HuH-7 (cell line): ENCODE measurements at regions not wholly inside any gene's neighbourhood (a gene's known extent, or its start where the extent isn't known, plus 50 kb on each side); places are given as distances from the start of the nearest gene placed in this dataset.

Source experiments
- DNase-seq: peaks from one replicate; pipeline ENCODE4 v3.0.0; 2011; ENCODE audit warnings: low spot score

DNA sequence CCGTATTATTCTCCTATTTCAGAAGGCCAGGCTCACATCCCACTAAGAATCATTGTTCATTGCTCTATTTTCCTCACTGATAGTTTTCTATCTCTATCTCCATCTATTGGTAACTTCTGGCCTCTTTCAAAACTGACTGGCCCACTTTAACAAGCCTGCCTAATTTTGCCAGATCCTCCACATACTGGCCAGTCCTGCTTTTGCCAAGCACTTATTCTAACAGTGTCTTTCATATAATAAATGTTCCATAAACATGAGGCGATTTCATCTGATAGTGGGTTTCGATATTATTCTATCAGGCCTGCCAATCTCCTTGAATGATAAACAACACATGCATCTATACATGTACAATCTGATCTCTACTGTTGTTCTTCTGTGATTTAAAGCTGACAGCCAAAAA lies 125.9 kb upstream of the KCNH7 start:
- DNase-seq = no peak

DNA sequence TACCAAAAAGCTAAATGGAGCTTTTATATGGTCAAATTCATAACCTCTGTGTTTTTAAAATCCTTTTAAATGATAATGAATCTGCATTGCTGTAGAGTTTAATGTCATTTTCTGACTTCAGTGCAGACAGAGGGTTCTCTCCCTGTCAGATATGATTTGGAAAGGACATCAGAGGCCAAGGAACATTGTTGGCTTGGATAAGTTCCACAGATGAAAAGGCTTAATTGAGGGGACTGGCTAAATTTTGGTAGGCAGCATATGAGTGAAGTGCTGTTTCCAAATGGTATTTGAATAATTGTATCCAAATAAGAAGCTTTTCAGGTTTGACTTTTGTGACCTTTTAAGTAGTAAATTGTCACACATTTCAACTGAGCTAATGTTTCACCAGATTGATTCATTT lies 124.6 kb upstream of the KCNH7 start:
- no peak for DNase-seq

DNA sequence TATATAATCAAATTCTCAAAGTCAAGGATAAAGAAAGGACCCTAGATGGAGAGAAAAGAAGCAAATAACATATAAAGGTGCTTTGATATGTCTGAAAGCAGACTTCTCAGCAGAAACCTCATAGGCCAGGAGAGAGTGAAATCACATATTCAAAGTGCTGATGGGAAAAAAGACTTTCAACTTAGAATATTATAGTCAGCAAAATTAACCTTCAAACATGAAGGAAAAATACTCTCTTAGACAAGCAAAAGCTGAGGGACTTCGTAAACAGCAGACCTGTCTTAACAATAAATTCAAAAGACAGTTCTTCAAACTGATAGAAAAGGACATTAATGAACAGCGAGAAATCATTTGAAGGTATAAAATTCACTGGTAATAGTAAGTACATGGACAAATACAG lies 107.2 kb upstream of the KCNH7 start:
- DNase-seq = no peak

DNA sequence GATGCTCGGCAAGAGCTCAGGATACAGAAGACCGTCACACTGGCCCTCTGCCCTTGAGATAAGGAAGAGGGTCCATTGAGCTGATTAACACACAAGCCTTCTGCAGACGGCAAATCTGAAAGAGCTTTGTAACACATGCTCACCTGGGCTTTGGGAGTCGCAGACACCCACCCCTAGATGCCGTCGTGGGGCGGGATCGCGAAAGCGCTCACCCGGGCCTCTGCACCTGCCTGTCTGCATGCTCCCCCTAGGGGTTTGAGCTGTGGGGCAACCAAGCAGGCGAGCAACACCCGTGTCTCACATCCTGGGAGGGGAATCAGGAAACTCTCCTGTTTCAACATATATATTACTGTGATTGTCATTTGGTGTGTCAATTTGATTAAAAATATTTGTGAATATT lies 99.8 kb upstream of the KCNH7 start:
- no peak for DNase-seq

DNA sequence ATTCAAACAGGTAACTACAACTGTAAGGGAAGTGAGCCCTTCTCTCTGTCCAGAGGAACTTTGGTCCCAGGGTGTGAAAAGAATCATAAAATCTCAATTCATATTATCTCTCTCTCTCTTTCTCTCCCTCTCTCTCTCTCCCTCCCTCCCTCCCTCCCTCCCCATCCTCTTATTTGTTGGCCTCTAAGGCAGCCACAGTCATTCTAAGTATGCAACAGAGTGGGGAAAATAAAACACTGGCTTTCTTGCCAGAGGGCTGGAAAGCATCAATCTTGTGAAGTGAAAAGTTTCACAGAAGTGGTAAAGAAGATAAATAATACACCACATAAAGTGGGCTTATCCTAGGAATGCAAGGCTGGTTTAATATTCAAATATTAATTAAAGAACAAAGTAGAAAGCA lies 95.6 kb upstream of the KCNH7 start:
- DNase-seq = no peak

DNA sequence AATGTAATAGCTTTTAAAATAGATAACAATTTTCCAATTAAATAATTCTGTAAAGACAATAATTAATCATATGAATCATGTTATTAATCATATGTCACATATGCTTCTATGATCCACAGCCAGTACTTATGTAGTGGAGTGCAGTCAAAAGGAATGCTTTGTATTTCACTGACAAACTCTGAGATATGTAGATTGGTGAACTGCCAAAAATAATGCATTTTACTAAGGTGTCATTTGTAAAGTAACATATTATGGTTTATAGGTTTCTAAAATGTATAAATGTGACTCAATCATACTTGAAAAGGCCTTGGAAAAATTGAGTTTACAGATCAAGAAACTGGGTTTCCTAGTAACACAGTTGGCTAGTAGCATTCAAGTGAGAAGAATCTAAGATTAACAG lies 93.8 kb upstream of the KCNH7 start:
- no peak for DNase-seq

DNA sequence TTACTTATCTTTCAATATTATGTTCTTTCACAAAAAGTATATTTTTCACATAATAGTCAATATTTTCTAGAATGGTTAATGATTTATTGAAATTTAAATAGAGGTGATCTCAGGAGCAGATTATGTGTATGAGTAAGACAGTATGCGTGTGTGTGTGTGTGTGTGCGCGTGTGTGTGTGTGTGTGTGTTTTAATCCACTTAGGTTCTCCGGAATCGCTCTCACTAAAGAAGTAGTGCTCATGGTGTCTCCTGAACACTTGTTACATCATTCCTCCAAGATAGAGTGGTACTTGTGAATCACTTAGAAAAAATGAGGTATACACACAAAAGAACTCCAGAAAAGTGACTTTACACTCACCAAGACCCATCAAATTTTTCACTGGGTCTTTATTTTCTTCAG lies 91.0 kb upstream of the KCNH7 start:
- DNase-seq = no peak

DNA sequence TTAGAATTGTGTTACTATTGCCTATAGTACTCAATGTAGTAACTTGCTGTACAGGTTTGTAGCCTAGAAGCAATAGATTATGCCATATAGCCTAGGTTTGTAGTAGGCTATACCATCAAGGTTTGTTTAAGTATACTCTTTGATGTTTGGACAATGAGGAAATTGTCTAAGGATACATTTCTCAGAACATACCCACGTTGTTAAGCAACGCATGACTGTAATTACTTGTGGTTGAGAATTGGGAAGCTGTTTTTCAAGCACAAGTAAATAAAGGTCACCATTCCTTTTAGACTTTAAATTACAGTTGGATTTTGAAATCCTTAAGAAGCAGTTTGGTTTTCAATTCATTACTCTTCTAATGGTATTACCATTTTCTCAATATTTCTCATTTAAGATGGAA lies 89.8 kb upstream of the KCNH7 start:
- no peak for DNase-seq

DNA sequence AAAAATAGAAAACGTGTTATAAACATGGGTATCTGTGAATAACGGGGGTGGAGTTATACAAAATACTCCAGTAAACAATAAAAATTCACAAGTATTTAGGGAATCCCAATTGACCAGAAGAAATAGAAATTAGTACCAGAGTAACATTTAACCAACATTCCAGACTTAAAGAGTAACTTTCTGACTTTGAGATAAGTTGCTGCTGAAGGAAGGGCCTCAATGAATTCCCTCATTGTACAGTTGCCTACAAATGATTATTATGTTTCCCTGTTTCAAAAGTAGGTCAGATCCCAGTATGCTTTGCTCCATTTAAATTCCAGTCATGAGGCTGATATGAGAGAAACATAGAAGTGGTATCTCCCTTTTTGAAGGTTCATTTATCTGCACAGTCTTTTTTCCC lies 88.3 kb upstream of the KCNH7 start:
- DNase-seq = no peak

DNA sequence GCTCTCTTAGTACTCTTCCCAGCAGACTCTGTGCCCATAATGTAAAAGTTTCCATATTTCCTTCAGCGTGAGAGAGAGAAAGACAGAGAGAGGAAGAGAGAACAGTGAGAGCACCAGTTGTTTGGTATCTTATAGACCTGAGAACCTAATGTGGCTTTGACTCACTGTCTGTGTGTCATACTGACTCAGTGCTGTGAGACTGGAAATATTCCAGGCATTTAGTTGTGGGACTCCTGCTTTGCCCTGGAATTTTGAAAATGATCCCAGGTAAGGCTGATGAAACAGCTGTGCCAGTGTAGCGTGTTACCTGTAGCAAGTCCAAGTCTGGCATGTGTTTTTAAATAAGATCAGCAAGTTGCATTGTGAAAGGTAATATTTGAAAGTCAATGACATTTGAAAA lies 87.9 kb upstream of the KCNH7 start:
- DNase-seq = no peak

DNA sequence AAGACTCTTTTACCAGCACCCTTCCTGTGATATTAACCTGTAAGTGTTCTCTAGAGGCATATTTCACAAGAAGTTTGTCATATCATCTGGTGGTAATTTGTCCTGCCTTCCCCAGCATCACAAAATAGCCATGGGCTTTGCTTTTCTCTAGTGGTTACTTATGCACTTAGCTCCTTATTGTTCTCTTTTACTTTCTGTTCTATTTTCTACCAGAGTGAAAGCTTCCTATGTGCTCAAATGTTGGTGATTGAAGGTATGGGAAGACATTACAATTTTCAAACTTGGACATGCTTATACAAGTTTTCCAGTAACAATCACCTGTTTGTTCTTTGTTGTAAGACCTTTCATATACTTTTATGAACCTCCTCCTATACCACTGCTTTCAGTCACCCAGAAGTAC lies 87.0 kb upstream of the KCNH7 start:
- DNase-seq = no peak

DNA sequence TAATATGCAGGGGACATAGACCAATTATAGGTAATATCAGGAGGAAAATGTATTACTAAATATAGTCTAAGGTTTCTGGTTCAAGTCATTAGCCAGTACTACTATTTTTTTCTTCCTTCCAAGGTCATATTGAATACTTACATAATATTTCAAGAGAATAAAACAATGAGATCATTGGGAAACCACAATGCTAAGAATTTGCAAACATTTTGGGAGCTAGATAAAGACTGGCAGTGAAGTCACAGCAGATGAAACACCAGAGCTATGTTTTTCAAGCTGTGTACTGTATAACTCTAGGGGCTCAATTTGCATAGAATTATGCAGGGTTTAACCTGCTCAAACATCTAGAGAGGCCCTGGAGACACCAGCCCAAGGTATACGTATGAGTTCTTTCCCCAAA lies 80.5 kb upstream of the KCNH7 start:
- DNase-seq = no peak

DNA sequence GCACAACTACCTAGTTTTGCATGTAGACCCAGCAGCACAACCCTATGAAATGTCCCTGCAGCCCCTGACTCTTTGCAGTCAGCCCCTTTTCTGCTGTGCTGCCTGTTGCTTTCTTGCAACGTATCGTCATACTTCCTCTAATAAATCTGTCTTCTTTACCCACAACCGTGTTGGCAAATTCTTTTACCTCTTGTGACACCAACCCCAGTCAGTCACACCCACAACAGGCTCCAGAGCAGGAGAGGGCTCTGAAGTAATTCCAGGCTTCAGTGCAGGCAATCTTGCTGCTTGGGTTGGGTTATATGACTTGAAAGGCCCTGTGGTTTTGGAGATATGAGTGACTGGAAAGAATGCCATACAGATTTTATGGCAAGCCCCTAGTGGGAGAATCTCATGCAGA lies 79.1 kb upstream of the KCNH7 start:
- no peak for DNase-seq

DNA sequence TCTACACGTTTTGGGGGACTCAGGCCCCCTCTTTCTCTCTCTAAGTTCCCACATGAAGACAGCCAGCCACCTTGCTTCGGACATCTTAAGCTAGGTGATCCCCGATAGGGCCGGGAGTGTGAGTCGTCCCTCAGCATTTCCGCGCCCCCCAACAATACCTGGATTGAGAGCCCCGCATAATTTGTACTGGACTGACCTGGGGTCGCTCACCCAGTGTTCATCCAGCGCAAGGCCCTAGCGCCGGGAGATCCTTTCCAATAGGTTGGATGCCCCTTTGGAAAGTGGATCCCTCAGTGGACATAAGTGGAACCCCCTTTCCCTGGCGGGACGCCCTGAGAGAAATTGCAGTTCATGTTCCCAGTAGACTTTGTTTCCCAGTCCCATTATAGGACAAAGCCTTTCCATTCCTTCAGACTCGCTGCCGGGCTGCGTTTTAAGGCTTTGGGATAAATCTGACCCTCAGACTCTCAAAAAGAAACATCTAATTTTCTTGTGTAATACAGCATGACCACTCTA lies 77.8 kb upstream of the KCNH7 start:
- DNase-seq = no peak

DNA sequence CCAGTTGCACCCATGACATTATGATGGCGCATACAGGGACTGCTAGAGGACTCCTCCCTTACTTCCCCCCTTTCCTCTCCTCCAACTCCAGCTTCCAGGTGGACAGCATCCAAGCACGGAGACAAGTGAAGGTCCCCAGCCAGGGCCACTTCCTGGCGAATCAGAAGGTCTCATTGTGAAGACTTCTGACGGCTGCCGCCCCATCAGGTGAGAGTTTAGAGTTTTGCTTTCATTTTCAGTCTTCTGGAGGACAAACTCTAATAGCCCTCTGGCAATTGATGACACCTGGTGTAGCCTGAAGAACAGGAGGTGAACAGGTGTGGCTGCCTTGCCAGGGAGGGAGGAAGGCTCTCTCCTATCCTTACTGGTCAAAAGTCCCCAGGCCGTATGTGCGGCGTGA lies 77.3 kb upstream of the KCNH7 start:
- DNase-seq = no peak

DNA sequence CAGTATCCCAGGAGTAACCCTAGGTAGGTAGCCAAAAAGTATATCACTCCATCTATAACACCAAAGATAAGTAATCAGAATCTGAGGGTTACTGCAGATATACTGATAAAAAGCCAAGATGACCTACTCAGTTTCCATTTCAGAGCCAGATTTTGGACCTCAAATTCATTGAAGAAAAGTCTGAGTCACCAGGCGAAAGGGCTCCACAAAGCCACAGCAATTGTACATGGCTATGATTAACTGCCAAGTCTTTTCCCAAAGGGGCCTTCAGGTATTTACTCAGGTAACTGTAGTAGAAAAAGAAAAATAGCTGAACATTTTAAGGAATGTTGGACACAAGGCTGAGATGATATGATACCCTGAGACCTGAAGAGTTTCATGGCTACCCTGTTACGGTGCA lies 75.6 kb upstream of the KCNH7 start:
- no peak for DNase-seq

DNA sequence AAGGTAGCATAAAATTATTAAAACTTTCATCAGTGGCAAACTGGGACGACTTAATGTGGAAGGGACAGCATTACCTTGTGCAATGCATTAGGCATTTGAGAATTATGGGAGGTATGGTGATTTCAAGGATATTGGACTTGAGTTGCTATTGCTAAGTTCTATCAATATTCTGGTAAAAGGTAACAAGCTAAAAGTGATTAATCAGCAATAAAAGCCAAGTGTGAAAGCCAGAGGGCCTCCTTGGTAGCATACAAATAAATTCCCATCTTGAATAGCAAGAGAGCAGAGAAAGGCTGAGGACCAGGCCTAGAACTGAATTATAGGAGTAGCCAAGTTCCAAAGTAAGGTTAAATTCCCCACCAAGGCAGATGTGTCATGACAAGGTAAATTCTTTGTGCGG lies 74.2 kb upstream of the KCNH7 start:
- no peak for DNase-seq

DNA sequence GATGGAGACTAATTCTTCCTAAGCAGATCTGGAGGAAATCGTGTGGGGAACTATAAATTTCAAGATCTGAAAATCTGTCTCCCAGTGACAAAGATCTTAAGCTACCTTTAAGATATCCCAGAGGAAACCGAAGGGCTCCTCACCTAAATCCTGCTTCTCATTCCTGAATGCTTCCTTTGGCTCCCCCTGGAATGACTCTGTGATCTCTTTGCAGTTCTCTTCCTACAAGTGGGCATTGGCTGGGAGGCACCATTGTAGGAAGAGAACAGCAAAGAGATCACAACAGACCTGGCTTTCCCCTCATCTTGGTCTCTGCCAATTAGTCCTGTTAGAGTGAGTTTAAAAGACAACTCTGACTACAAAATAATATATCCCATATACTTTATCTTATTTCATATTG lies 70.0 kb upstream of the KCNH7 start:
- no peak for DNase-seq

DNA sequence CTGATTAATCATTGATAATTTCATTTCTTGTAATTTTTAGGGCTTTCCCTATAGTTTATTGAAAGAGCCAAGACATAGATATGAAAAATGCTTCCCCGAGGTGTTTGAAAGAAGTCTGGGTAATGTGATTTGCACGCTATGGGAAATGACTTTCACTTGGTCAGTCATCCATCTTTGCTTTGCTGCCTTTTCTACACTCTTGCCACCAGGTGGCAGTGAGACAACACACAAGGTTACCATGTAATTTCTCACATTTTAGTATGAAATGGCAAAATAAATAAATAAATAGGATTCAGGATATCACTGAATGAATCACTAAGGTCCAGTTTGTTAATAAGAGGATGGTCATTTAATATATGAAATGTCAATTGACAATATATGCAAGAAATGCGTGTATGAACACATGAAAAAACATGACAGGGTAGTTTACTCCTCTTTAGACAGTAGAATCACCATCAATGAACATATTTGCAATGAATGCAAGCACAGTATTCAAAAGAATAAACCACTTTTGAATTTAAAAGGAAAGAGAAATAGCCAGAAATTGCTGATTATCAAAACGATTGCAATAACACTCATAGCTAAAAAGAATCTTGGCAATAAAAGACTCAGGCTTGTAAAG lies 52.2 kb upstream of the KCNH7 start:
- peak; percentile 10 for DNase-seq

DNA sequence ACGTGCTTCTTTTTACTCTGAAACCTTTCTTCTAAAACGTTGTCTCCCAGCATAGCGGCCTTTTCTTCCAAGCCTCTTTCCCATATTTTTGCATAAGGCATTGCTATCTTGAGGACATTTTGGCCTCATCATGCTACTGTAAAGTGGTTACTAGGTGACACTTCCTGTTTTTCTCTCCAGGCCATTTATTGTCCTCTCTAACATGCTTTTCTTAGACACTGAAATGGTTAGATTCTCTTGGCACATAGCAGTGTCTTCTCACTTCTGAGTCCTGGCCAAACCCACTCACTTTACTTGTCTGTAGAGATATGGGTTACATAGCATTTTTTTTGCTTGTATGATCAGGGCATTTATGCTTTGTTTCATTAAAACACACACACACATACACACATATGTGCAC lies 50.1 kb upstream of the KCNH7 start:
- DNase-seq = no peak
